Esophagus squamous epithelium (tissue), 5 donors: ENCODE measurements at regions not wholly inside any gene's neighbourhood (a gene's known extent, or its start where the extent isn't known, plus 50 kb on each side); places are given as distances from the start of the nearest gene placed in this dataset.
"Not testable (repeated sequence)": the region's sequence is repeated elsewhere in the genome, so short reads cannot be mapped to it uniquely, and the experiment has no call there.

ENCODE experiments used
- DNase-seq: peaks from one replicate; lab custom pipeline; 2025; lab: John Stamatoyannopoulos, UW
- H3K27ac ChIP-seq, 4 donors: fragments of 200-600 bp; sonication (generic); one replicate each; pipeline ENCODE4 v1.5.1; 2016 to 2019; ENCODE audit warnings: mild to moderate bottlenecking in 1 of 4
- H3K27me3 ChIP-seq, 4 donors: fragments of 200-600 bp; sonication (generic); 1 replicate in 3 of 4; 2 replicates in 1 of 4; pipeline versions ENCODE4 v1.5.1 to v1.6.0; 2017 to 2021; ENCODE audit warnings: antibody characterized with exemption in 1 of 4
- H3K36me3 ChIP-seq, 3 donors: fragments of 200-600 bp; sonication (generic); one replicate each; pipeline ENCODE4 v1.5.1; 2016 to 2019
- H3K4me1 ChIP-seq, 3 donors: fragments of 200-600 bp; sonication (generic); one replicate each; pipeline ENCODE4 v1.5.1; 2017 to 2019
- H3K4me3 ChIP-seq, 4 donors: fragments of 200-600 bp; sonication (generic); 1 replicate in 3 of 4; 2 replicates in 1 of 4; pipeline ENCODE4 v1.5.1; 2016 to 2019; ENCODE audit warnings: mild to moderate bottlenecking in 2 of 4, moderate library complexity in 1 of 4
- H3K9me3 ChIP-seq, 3 donors: fragments of 200-600 bp; sonication (generic); one replicate each; pipeline ENCODE4 v1.5.1; 2016 to 2019
- CTCF ChIP-seq, 6 experiments: fragments of 450-650 bp in 4 of 6; fragments of 200-600 bp in 2 of 6; sonication (generic) in 2 of 6; IDR thresholded peaks; one replicate each; pipeline ENCODE4 v1.5.1; 2016 to 2019; ENCODE audit warnings: antibody characterized with exemption in 6 of 6, mild to moderate bottlenecking in 4 of 6, moderate library complexity in 4 of 6
- POLR2A ChIP-seq, 4 donors: fragments of 450-650 bp; IDR thresholded peaks; one replicate each; pipeline ENCODE4 v1.6.1; 2017; ENCODE audit warnings: antibody characterized with exemption in 4 of 4, mild to moderate bottlenecking in 4 of 4, moderate library complexity in 3 of 4
- WGBS, 2 donors: methylation state at CpG; one replicate each; pipeline ENCODE4 v1.1.5; 2018; 5-methylcytosine and 5-hydroxymethylcytosine counted together
- intact Hi-C: fragments of 100-400 bp; cut with DNase I; formaldehyde crosslinking; loops from one replicate; pipeline ENCODE4 v1.15.0; 2022
- donor health status: DM: yes; HTN: yes; CAD: no.

GRCh38 chr11:38365274-38365673 lies 1767.2 kb upstream of the RAG2 start:
- no peaks in the 10 kb centered on the region for H3K27me3 ChIP-seq
- H3K36me3 ChIP-seq: no peaks in the 10 kb centered on the region
- no peak overlapping the region for H3K27ac ChIP-seq
- 62 to 81% methylated on average over 3 of the region's 3 CpGs for WGBS, 2 donors
- no peaks in the 10 kb centered on the region for H3K4me1 ChIP-seq
- no peak for DNase-seq
- intact Hi-C loops: no loop called here
- H3K9me3 ChIP-seq: no peaks in the 10 kb centered on the region
- TF ChIP-seq CTCF (IDR thresholded peaks at IDR 0.05): no peak
- no peak for TF ChIP-seq POLR2A (IDR thresholded peaks at IDR 0.05)
- H3K4me3 ChIP-seq: no peak overlapping the region

DNA sequence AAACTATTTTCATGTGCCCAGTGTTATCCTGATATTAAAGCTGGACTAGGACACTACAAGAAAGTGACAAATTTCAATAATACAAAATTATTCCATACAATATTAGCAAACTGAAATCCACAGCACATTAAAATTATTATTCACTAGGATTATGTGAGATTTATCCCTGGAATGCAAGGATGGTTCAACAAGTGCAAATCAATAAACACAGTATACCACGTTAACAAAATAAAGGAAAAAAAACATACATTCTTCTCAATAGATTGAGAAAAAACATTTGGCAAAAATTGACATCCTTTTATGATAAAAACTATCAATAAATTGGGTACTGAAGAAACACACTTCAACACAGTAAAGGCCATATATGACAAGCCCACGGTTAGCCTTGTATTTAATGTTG lies 1758.2 kb upstream of the RAG2 start:
- TF ChIP-seq POLR2A (IDR thresholded peaks at IDR 0.05) (no peak), CTCF (IDR thresholded peaks at IDR 0.05) (no peak)
- H3K4me1 ChIP-seq: no peaks in the 10 kb centered on the region
- WGBS, 2 donors: 60 to 62% methylated on average over 2 of the region's 2 CpGs
- DNase-seq: no peak
- intact Hi-C loops: no loop called here
- no peaks in the 10 kb centered on the region for H3K27me3 ChIP-seq
- no peaks in the 10 kb centered on the region for H3K36me3 ChIP-seq
- no peaks in the 10 kb centered on the region for H3K9me3 ChIP-seq
- H3K27ac ChIP-seq: no peak overlapping the region
- no peak overlapping the region for H3K4me3 ChIP-seq

DNA sequence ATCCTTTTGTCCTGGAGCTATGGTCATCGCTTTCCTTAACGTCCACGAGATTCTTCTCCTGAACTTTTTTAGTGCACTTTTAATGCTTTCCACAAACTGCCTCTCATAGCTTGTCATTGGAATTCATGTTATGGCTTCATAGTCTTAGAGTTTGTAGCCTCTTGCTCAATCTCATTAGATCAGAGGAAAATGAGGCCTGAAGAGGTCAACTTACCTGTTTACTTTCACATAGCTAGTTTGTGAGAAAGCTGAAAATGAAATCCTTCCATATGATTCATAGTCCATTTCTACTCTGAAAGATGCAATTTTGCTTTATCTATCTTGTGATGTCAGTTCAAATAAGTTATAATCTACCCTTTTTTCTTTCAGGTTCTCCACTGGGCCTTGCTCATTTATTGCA lies 1747.2 kb upstream of the RAG2 start:
- no peak for TF ChIP-seq POLR2A (IDR thresholded peaks at IDR 0.05)
- TF ChIP-seq CTCF (IDR thresholded peaks at IDR 0.05): no peak
- H3K36me3 ChIP-seq: no peaks in the 10 kb centered on the region
- no peaks in the 10 kb centered on the region for H3K4me1 ChIP-seq
- no peak overlapping the region for H3K4me3 ChIP-seq
- WGBS, 2 donors: 79 to 87% methylated on average over 3 of the region's 3 CpGs
- H3K27me3 ChIP-seq: no peaks in the 10 kb centered on the region
- H3K27ac ChIP-seq: no peak overlapping the region
- intact Hi-C loops: no loop called here
- peaks cover 0 to 14% (median 8%) of the 10 kb centered on the region in 3 donors for H3K9me3 ChIP-seq
- no peak for DNase-seq

- H3K4me1 ChIP-seq, DNase-seq, H3K27me3 ChIP-seq, H3K27ac ChIP-seq, H3K36me3 ChIP-seq, H3K4me3 ChIP-seq, H3K9me3 ChIP-seq, intact Hi-C loops: not testable (repeated sequence)
- WGBS, 2 donors: 69 to 74% methylated on average over 2 of the region's 2 CpGs
These were observed 1743.6 kb upstream of the RAG2 start for GRCh38 chr11:38341612-38342011.

GRCh38 chr11:38339835-38340440 lies 1741.9 kb upstream of the RAG2 start:
- 55 to 59% methylated on average over 8 of the region's 8 CpGs for WGBS, 2 donors
- peaks cover 0 to 8% (median 4%) of the 10 kb centered on the region in 3 donors for H3K9me3 ChIP-seq
- no peaks in the 10 kb centered on the region for H3K36me3 ChIP-seq
- H3K4me1 ChIP-seq: no peaks in the 10 kb centered on the region
- intact Hi-C loops: no loop called here
- no peak overlapping the region for H3K4me3 ChIP-seq
- no peaks in the 10 kb centered on the region for H3K27me3 ChIP-seq
- TF ChIP-seq CTCF (IDR thresholded peaks at IDR 0.05) (no peak), POLR2A (IDR thresholded peaks at IDR 0.05) (no peak)
- no peak for DNase-seq
- no peak overlapping the region for H3K27ac ChIP-seq

DNA sequence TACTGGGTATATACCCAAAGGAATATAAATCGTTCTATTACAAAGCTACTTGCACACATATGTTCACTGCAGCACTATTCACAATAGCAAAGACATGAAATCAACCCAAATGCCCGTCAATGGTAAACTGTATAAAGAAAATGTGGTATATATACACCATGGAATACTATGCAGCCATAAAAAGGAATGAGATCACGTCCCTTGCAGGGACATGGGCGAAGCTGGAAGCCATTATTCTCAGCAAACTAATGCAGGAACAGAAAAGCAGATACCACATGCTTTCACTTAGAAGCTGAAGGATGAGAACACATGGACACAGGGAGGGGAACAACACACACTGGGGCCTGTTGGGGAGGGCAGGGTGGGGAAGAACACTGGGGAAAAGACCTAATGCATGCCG lies 1740.0 kb upstream of the RAG2 start:
- H3K27ac ChIP-seq, H3K36me3 ChIP-seq, intact Hi-C loops, H3K4me3 ChIP-seq, H3K9me3 ChIP-seq, DNase-seq, H3K27me3 ChIP-seq, H3K4me1 ChIP-seq: not testable (repeated sequence)
- 64 to 74% methylated on average over 5 of the region's 5 CpGs for WGBS, 2 donors
